ENCODE measurements at regions not wholly inside any gene's neighbourhood (a gene's known extent, or its start where the extent isn't known, plus 50 kb on each side); places are given as distances from the start of the nearest gene placed in this dataset.

DNA sequence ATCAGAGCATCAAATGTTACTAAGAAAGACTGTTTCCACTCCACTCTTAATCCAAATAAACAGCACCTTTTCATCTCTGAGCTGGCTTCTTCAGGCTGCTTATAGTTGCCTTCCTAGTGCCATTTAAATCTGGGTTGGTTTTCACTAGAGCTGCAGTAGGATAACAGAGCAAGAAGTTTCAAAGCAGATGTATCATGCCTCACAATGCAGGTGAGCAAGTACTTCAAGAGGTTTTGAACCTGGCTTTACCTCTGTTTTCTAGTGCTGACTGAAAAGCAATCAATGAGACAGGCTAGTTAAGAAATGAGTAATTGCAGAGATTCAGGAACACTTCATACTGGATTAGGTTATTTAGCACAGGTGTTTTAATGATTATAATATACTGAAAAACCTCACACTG is 147.7 kb upstream of the SATB1 start:
- ChIA-PET POLR2A (ENCODE audit: partially characterized antibody) (no interaction called here), CTCF (ENCODE audit: partially characterized antibody) (interaction anchor here (1.3 to 5.2 kb wide), 2 partner anchors 12 to 13 kb away, joined by 4 to 42 read pairs; no protein-coding TSS in a partner anchor)
- Histone ChIP-seq H3K9ac (replicated peaks in 1 of 4; ENCODE audit: extremely low read depth in 1 of 4, low read depth in 3 of 4, low read length in 3 of 4) (no peak overlapping the region), H3K9me3 (ENCODE audit: insufficient read depth in 2 of 2, low read depth in 1 of 2, low read length in 1 of 2) (no peaks in the 10 kb centered on the region), H4K8ac (ENCODE audit: extremely low read depth, insufficient read depth, low read length) (no peak overlapping the region), H2AK5ac (ENCODE audit: low read depth, low read length) (no peak overlapping the region), H3K4ac (replicated peaks; ENCODE audit: insufficient read length, low read depth, low read length) (no peak overlapping the region), H2BK5ac (ENCODE audit: low read depth, low read length) (no peak overlapping the region), H2BK15ac (ENCODE audit: low read length) (no peak overlapping the region), H4K20me1 (replicated peaks in 1 of 2; ENCODE audit: control insufficient read depth in 1 of 2, insufficient read depth in 2 of 2, low read length in 2 of 2) (no peaks in the 10 kb centered on the region), H2BK12ac (ENCODE audit: low read depth, low read length) (no peak overlapping the region), H3K4me3 (ENCODE audit: extremely low read depth in 1 of 4, insufficient read depth in 2 of 4, low read depth in 3 of 4, low read length in 4 of 4) (no peak overlapping the region), H3K23ac (ENCODE audit: insufficient read length) (no peak overlapping the region), H4K5ac (ENCODE audit: insufficient read length, low read depth, low read length) (no peak overlapping the region), H3K27me3 (replicated peaks in 1 of 4; ENCODE audit: control insufficient read depth in 3 of 4, extremely low read depth in 1 of 4, insufficient read depth in 3 of 4, low read length in 3 of 4) (no peaks in the 10 kb centered on the region), H3K4me2 (ENCODE audit: insufficient read depth in 1 of 2, low read depth in 2 of 2, low read length in 2 of 2) (no peak overlapping the region), H3K36me3 (ENCODE audit: control insufficient read depth in 2 of 4, insufficient read depth in 4 of 4, low read length in 3 of 4) (no peaks in the 10 kb centered on the region), H3K56ac (replicated peaks; ENCODE audit: insufficient read length, low read depth, low read length) (no peak overlapping the region), H4K91ac (replicated peaks; ENCODE audit: insufficient read length, low read length) (no peak overlapping the region), H3K79me2 (ENCODE audit: control insufficient read depth in 1 of 2, insufficient read depth in 2 of 2, low read length in 2 of 2) (no peaks in the 10 kb centered on the region), H2BK120ac (replicated peaks; ENCODE audit: low read depth, low read length) (no peak overlapping the region), H2BK20ac (ENCODE audit: low read length) (no peak overlapping the region), H3K27ac (ENCODE audit: low read depth, low read length) (no peak overlapping the region), H3K14ac (ENCODE audit: insufficient read length) (no peak overlapping the region), H3K79me1 (ENCODE audit: low read depth, low read length) (no peaks in the 10 kb centered on the region), H3K23me2 (ENCODE audit: low read depth, low read length) (no peaks in the 10 kb centered on the region), H3K18ac (ENCODE audit: extremely low read depth, low read length) (no peak overlapping the region), H3K4me1 (replicated peaks in 1 of 4; ENCODE audit: control insufficient read depth in 3 of 4, insufficient read depth in 4 of 4, low read length in 3 of 4) (no peaks in the 10 kb centered on the region), H2AFZ (ENCODE audit: low read length) (no peak overlapping the region)
- DNase-seq (ENCODE audit: low read depth in 1 of 2, low spot score in 2 of 2) (no peak), FAIRE-seq (no peak)
- TF ChIP-seq EZH2 (IDR thresholded peaks at IDR 0.05; ENCODE audit: low read depth, low read length, severe bottlenecking) (no peak), TCF12 (IDR thresholded peaks at IDR 0.05; ENCODE audit: low read depth, low read length) (no peak), KDM5A (IDR thresholded peaks at IDR 0.05; ENCODE audit: low read length) (no peak), ASH2L (IDR thresholded peaks at IDR 0.05; ENCODE audit: low read length) (no peak), SIRT6 (IDR thresholded peaks at IDR 0.05; ENCODE audit: low read length) (no peak), JUN (IDR thresholded peaks at IDR 0.05; ENCODE audit: low read depth, low read length) (no peak), POLR2AphosphoS5 (IDR thresholded peaks at IDR 0.05; ENCODE audit: low read depth, low read length) (no peak), KDM4A (IDR thresholded peaks at IDR 0.05; ENCODE audit: low read depth, low read length, severe bottlenecking) (no peak)
- TF ChIP-seq, protein P1, sequence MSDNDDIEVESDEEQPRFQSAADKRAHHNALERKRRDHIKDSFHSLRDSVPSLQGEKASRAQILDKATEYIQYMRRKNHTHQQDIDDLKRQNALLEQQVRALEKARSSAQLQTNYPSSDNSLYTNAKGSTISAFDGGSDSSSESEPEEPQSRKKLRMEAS (IDR thresholded peaks at IDR 0.05), result no peak
- TF ChIP-seq, protein P2, sequence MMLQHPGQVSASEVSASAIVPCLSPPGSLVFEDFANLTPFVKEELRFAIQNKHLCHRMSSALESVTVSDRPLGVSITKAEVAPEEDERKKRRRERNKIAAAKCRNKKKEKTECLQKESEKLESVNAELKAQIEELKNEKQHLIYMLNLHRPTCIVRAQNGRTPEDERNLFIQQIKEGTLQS (IDR thresholded peaks at IDR 0.05; ENCODE audit: insufficient read depth, low read depth, low read length), result no peak

All from H1 (cell line).